ENCODE measurements at regions not wholly inside any gene's neighbourhood (a gene's known extent, or its start where the extent isn't known, plus 50 kb on each side); places are given as distances from the start of the nearest gene placed in this dataset.
"Not testable (repeated sequence)": the region's sequence is repeated elsewhere in the genome, so short reads cannot be mapped to it uniquely, and the experiment has no call there.

- DNase-seq: no peak
Measured at GRCh38 chr2:35255826-35256225, 1099.8 kb upstream of the CRIM1 start.

GRCh38 chr2:35251156-35251555 is 1104.4 kb upstream of the CRIM1 start:
- no peak for DNase-seq

DNA sequence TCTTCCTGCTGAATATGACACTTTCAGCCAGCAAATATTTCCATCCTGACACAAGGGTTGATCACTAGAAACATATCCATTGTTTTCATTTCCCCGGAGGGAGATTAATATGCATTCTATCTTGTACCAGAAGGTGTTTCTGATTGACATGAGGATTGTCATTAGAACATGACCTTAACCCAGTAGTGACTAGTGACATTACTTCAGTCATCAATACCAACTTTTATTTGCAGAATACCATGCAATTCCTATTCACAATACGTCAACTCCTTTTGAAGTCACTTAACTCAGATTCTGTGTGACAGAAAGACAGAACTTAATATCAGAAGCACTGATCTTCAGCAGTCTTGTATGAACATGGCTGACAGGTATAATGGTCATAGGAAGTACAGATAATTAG is 1108.9 kb upstream of the CRIM1 start:
- DNase-seq: no peak

DNA sequence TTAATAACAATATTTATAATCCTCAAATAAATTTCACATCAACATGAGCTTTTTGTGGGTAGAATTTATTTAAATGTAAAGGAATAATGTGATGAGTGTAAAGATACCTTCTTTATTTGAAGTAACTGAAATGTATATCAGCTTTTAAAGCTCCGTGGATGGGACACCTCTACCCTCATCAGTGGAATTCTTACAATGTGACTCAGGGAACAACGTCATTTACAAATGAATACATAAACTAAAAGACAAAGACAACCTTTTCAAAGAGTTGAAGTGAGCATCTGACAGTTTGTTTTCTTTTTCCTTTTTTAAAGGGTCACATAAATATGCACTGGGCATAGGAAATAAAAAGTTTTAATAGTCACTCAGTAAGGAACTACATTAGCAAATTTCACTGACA is 1127.0 kb upstream of the CRIM1 start:
- DNase-seq: no peak

- DNase-seq: no peak
Measured at GRCh38 chr2:35220461-35220860, 1135.1 kb upstream of the CRIM1 start.

- DNase-seq: no peak
Measured at GRCh38 chr2:35204881-35205280, 1150.7 kb upstream of the CRIM1 start.

GRCh38 chr2:35204323-35204722 is 1151.3 kb upstream of the CRIM1 start:
- no peak for DNase-seq

GRCh38 chr2:35199298-35199697 is 1156.3 kb upstream of the CRIM1 start:
- no peak for DNase-seq

- DNase-seq: no peak
Measured at GRCh38 chr2:35185861-35186412, 1169.6 kb upstream of the CRIM1 start.

- no peak for DNase-seq
Measured at GRCh38 chr2:35184471-35184870, 1171.1 kb upstream of the CRIM1 start.

GRCh38 chr2:35176726-35177125 is 1178.9 kb upstream of the CRIM1 start:
- not testable (repeated sequence) for DNase-seq

DNA sequence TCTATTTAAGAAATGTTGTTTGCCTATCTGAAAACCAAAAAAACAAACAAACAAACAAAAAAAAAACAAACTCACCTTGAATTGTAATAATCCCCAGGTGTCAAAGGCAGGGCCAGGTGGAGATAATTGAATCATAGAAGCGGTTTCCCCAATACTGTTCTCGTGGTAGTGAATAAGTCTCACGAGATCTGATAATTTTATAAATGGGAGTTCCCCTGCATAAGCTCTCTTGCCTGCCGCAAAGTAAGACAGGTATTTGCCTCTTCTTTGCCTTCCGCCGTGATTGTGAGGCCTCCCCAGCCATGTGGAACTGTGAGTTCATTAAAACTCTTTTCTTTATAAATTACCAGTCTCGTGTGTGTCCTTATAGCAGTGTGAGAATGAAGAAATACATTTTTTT is 1180.7 kb upstream of the CRIM1 start:
- DNase-seq: no peak

GRCh38 chr2:35172687-35173086 is 1182.9 kb upstream of the CRIM1 start:
- DNase-seq: no peak

GRCh38 chr2:35168351-35168750 is 1187.2 kb upstream of the CRIM1 start:
- DNase-seq: no peak

GRCh38 chr2:35163948-35164347 is 1191.6 kb upstream of the CRIM1 start:
- DNase-seq: no peak

DNA sequence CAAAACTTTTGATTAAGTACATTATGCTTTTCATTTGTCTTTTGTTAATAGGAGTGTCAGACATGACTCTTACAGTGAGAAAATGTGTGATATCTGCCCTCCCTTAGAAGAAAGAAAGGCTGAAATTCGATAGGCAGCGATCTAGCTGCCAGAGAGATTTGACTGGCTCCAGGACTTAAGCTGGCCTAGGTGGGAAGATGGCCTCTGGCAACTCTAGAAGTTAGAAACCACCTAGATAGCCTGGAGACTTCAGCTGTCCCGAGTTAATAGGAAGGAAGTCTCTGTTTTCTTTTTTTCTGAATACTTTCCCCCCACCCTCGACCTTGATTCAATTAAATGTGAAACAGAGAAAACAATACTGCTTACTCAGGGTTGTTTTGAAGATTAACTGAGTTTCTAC is 1194.7 kb upstream of the CRIM1 start:
- DNase-seq: no peak

DNA sequence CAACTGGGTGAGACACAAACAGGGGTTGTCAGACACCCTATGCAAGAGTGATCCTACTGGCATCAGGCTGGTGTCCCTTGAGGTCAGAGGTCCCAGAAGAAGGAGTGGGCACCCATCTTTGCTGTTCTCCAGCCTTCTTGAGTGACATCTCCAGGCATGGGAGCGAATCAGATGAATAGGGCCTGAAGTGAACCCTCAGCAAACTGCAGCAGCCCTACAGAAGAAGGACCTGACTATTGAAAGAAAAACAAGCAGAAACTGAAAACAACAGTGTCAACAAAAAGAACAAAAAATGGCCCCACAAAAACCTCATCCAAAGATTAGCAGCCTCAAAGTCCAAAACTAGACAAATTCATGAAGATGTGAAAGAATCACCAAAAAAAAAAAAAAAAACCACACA is 1229.7 kb upstream of the CRIM1 start:
- DNase-seq: no peak

DNA sequence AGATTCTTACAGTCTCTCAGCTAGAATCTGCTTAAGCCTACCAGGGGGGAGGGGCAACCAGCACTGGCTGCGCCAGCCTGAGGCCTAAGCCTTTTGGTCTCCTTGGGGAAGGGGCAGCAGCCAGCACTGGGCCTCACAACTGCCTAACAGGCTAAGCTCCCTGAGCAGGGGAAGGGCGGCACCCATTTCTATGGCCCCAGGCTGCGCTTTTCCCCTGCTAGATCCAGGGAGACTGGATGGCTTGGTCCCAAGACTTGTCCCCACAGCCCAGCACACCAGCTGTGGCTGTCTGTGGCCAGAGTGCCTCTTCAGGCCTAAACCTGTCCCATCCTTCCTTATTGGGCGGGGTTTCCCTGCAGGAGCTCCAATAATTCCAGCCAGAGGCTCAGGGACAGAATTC is 1230.3 kb upstream of the CRIM1 start:
- no peak for DNase-seq

- no peak for DNase-seq
Measured at GRCh38 chr2:35116151-35116550, 1239.4 kb upstream of the CRIM1 start.

DNA sequence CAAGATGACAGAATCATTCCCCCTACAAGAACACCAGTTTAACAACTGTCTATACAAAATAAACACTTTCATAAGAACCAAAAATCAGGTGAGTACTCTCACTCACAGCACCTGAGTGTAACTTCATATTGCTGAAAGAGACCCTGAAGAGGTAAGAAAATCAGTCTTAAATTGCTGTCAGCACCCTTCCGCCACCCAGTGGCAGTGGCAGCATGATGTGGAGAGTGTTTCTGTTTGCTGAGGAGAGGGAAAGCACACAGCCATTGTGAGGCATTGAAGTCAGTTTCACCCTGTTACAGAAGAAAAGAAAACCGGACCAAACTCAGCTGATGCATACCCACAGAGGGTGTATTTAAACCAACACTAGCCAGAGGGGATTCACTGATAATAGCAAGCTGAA is 1240.8 kb upstream of the CRIM1 start:
- no peak for DNase-seq

GRCh38 chr2:35112367-35112766 is 1243.2 kb upstream of the CRIM1 start:
- not testable (repeated sequence) for DNase-seq

- DNase-seq: no peak
Measured at GRCh38 chr2:35104309-35104708, 1251.3 kb upstream of the CRIM1 start.

GRCh38 chr2:35099342-35099741 is 1256.2 kb upstream of the CRIM1 start:
- DNase-seq: no peak

- no peak for DNase-seq
Measured at GRCh38 chr2:35082072-35082471, 1273.5 kb upstream of the CRIM1 start.

DNA sequence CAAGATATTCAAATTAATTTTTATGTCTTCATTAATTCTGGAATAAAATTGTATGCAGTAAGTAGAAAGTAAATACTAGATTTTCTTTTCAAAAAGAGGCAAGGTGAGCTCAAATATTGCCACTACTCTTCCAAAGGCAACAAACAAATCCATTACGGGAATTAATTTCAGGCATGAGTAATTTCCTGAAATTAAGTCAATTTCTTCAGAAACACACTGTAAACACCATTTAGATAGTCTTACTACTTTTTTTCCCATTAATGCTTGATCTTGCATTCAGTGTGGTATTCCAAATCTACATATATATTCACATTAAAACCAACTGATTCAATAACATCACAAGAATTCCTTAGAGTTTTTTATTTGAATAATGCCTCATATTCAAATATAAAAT is 1274.0 kb upstream of the CRIM1 start:
- no peak for DNase-seq

All from 8988T (cell line).